ENCODE measurements at regions not wholly inside any gene's neighbourhood (a gene's known extent, or its start where the extent isn't known, plus 50 kb on each side); places are given as distances from the start of the nearest gene placed in this dataset.

DNA sequence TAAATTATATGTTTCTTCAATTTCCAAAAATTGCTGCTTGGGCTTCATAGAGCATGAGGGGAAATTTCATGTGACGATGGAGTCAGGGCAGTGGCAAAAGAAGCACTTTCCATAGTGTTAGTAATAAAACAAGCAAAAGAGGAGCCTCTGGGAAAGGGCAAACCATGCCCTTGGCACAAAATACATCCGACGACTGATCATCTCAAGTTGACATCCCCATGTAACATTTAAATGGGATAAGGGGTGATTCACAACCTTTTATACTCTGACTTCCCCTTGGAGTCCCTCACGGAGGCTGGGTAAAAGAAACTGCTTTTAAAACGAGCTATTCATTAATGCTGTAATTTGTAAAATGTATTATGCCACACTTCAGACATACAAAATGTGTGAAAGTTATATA lies 161.4 kb upstream of the DMRT1 start:
- no peak for DNase-seq (ENCODE audit: extremely low read depth, low read depth)
- H3K4me3 ChIP-seq (replicated peaks; ENCODE audit: low read depth, low read length): no peak overlapping the region
- TF ChIP-seq, protein P1, sequence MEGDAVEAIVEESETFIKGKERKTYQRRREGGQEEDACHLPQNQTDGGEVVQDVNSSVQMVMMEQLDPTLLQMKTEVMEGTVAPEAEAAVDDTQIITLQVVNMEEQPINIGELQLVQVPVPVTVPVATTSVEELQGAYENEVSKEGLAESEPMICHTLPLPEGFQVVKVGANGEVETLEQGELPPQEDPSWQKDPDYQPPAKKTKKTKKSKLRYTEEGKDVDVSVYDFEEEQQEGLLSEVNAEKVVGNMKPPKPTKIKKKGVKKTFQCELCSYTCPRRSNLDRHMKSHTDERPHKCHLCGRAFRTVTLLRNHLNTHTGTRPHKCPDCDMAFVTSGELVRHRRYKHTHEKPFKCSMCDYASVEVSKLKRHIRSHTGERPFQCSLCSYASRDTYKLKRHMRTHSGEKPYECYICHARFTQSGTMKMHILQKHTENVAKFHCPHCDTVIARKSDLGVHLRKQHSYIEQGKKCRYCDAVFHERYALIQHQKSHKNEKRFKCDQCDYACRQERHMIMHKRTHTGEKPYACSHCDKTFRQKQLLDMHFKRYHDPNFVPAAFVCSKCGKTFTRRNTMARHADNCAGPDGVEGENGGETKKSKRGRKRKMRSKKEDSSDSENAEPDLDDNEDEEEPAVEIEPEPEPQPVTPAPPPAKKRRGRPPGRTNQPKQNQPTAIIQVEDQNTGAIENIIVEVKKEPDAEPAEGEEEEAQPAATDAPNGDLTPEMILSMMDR (IDR thresholded peaks at IDR 0.05; ENCODE audit: low read depth, low read length, missing control alignments): no peak

DNA sequence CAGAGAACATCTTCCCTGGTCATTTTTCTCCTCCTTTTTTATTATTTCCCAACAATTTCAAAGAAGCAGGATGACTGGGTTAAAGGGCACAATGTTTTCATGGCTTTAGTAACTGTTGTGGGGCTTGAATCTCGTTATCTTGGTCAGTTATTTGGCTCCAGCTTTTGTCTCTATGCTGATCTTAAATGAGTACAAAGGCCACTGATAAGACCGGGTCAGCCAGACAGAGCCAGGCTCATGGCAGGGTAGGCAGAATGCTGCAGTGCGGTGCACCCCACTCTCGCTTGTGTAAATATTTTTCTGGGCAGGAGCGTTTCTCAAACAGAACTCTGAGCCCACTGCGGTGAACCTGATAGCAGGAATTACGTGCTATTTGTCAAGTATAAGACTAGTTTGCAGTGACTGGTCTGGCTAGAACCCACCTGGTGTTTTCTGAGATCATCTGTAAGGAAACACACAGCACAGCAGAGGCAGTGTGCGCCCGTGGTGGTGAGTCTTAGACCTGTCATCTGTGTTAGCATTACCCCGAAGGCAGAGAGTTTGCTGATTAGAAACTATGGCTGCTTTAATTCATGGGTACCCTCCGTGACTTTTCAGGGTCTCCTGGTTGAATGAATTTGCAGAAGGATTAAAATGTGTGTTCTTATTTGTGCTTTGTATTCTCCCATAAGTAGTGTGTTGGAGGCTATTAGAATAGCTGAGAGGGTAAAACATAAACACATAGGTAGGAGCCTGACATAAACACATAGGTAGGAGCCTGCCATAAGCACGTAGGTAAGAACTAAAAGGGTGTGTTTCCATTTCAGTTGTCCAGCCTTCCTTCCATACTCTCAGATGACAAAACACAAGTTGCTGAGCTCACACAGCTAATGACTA lies 158.6 kb upstream of the DMRT1 start:
- TF ChIP-seq, protein P1 (IDR thresholded peaks at IDR 0.05; ENCODE audit: low read depth, low read length, missing control alignments): no peak
- H3K4me3 ChIP-seq (replicated peaks; ENCODE audit: low read depth, low read length): no peak overlapping the region

DNA sequence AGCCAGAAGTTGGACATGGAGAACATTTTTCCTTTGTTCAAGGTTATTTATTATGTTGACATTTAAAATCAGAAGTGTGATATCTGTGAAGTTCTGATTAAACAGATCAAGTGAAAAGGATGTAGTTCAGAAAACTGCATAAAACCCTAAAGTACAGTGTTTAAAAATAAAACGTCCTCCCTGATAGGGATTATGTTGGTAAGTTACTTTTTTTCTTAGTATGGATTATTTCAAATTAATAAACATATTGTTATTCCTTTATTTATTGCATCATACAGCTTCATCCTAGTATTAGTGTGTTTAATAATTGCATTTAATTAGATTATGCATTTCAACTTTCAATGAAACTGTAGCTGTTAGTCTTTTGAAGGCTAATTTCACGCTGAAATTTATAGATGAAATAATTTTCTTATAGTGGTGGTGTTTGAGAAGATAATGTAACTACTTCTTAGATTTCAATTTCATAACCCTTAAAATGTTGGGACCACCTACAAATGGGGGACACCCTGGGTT lies 157.9 kb upstream of the DMRT1 start:
- TF ChIP-seq, protein P1 (IDR thresholded peaks at IDR 0.05; ENCODE audit: low read depth, low read length, missing control alignments): no peak
- H3K4me3 ChIP-seq (replicated peaks; ENCODE audit: low read depth, low read length): no peak overlapping the region
- no peak for DNase-seq (ENCODE audit: extremely low read depth, low read depth)

More for the DNA sequence above, 158.6 kb upstream of the DMRT1 start:
- no peak for DNase-seq (ENCODE audit: extremely low read depth, low read depth)

DNA sequence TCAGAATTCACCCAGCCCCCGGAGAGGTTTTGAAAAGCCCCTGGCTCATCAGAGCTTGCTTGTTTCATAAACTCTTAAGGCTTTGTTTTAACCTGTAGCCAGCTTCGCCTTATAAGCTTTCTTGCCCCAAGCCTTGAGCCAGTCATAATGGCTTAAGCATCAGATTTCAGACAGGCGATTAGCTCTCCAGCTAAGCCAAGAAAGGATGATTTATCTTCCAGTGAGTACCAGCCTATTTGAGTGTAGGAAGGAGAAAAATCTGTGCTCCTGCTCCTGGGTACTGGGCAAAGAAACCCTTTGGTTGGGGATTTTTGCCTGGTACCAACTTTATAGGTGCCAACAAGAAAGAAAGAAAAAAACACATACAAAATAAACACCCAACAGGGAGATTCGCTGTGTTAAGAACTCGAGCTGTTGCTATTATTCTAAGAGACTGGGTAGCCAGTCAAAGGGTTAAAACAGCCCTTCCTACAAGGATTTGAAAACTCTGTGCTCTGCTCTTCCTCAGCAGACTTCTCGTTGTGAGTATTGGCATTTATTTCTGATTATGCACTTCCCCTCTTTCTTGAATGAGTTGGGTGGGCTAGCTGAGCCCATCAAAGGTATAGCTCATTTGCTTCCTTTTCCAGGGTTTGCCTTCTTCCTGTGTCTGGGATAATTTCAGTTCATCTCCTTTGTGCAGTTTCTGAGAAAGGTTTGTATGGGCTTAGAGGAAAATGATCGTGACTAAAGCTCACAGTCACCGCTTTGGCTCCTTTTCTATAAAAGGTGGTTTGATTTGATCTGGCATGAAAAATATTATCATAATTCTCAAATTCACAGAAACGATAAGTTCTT lies 157.2 kb upstream of the DMRT1 start:
- H3K4me3 ChIP-seq (replicated peaks; ENCODE audit: low read depth, low read length): peak overlapping the region; percentile 33
- no peak for DNase-seq (ENCODE audit: extremely low read depth, low read depth)

DNA sequence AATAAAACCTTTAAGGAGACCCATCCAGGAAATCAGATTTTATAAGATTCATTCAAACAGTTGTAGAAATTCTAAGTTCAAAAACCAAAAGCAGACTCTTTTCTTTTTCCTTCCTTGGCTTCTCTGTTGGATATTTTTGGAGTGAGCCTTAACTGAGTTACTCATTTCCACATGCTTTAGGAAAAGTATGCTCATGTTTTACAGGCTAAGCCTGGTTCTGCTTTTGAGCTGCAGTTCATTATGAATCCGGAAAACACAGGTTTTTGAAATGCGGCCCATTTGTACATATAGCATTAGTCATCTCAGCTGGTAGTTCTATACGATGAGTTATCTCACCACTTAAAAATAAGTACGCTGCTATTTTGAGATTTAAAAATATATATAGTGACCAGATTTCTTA lies 156.6 kb upstream of the DMRT1 start:
- DNase-seq (ENCODE audit: extremely low read depth, low read depth): peak; percentile 78
- TF ChIP-seq, protein P1 (IDR thresholded peaks at IDR 0.05; ENCODE audit: low read depth, low read length, missing control alignments): no peak
- H3K4me3 ChIP-seq (replicated peaks; ENCODE audit: low read depth, low read length): peak overlapping the region; percentile 33; the same call in 1 of the 2 replicates

More for the DNA sequence above, 157.2 kb upstream of the DMRT1 start:
- TF ChIP-seq, protein P1 (IDR thresholded peaks at IDR 0.05; ENCODE audit: low read depth, low read length, missing control alignments): no peak

DNA sequence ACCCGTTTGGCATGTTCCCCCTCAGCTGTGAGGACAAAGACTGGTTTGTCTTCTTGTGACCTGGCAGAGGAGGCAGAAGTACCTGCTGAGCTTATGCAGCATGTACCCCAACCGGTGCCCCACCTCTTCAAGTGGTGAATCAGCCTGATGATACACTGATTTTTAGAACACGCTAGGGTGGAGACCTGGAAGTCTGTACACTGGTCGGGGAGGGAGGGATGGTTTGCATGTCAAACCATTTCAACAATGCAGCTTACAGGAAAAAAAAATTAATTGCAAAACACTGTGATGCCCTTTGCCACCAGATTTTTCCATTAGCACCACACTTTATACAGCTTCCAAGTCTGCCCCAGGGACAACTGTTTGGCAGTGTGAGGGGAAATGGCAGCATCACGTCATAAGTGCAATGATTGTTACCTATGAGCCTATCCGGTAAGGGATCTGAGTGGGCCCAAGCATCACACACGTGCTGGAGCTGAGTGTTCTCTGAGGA lies 155.1 kb upstream of the DMRT1 start:
- TF ChIP-seq, protein P1 (IDR thresholded peaks at IDR 0.05; ENCODE audit: low read depth, low read length, missing control alignments): no peak

More for the DNA sequence above, 155.1 kb upstream of the DMRT1 start:
- H3K4me3 ChIP-seq (replicated peaks; ENCODE audit: low read depth, low read length): no peak overlapping the region
- no peak for DNase-seq (ENCODE audit: extremely low read depth, low read depth)
